Activated gamma-delta T cell treated with anti-CD3 and anti-CD28 coated beads, Interleukin-2, amount 50 U/mL, for 16 hours (primary cell): ENCODE measurements at regions not wholly inside any gene's neighbourhood (a gene's known extent, or its start where the extent isn't known, plus 50 kb on each side); places are given as distances from the start of the nearest gene placed in this dataset.

Experiments used
- DNase-seq: peaks from one replicate; pipeline ENCODE4 v3.0.0-alpha.2; 2020; ENCODE audit warnings: low read depth

GRCh38 chr6:163985710-163986109, 571.2 kb downstream of the QKI start:
- no peak for DNase-seq

GRCh38 chr6:163985040-163985439, 570.5 kb downstream of the QKI start:
- no peak for DNase-seq

GRCh38 chr6:163984124-163984936, 569.8 kb downstream of the QKI start:
- DNase-seq: no peak

- DNase-seq: no peak
Measured at GRCh38 chr6:163983679-163984078, 569.2 kb downstream of the QKI start.

GRCh38 chr6:163974322-163974721, 559.8 kb downstream of the QKI start:
- no peak for DNase-seq

- DNase-seq: no peak
Measured at GRCh38 chr6:163971841-163972838, 557.6 kb downstream of the QKI start.

- no peak for DNase-seq
Measured at GRCh38 chr6:163970846-163971564, 556.5 kb downstream of the QKI start.

- no peak for DNase-seq
Measured at GRCh38 chr6:163965426-163966348, 551.2 kb downstream of the QKI start.

- DNase-seq: no peak
Measured at GRCh38 chr6:163964789-163965188, 550.3 kb downstream of the QKI start.

GRCh38 chr6:163963205-163964120, 548.9 kb downstream of the QKI start:
- DNase-seq: no peak

GRCh38 chr6:163962627-163963117, 548.2 kb downstream of the QKI start:
- no peak for DNase-seq

GRCh38 chr6:163960128-163960527, 545.6 kb downstream of the QKI start:
- no peak for DNase-seq

GRCh38 chr6:163958646-163959045, 544.1 kb downstream of the QKI start:
- DNase-seq: no peak

- DNase-seq: peak; percentile 30
Measured at GRCh38 chr6:163956571-163957407, 542.3 kb downstream of the QKI start.

GRCh38 chr6:163955756-163956155, 541.2 kb downstream of the QKI start:
- no peak for DNase-seq

- no peak for DNase-seq
Measured at GRCh38 chr6:163955096-163955495, 540.6 kb downstream of the QKI start.

GRCh38 chr6:163954088-163954775, 539.7 kb downstream of the QKI start:
- DNase-seq: no peak

GRCh38 chr6:163952005-163952404, 537.5 kb downstream of the QKI start:
- no peak for DNase-seq
